EH (cell line): ENCODE measurements at regions not wholly inside any gene's neighbourhood (a gene's known extent, or its start where the extent isn't known, plus 50 kb on each side); places are given as distances from the start of the nearest gene placed in this dataset.
A peak's percentile ranks its signal among the peaks of the same experiment; 100 is the strongest.

ENCODE experiments used
- DNase-seq: peaks from one replicate; pipeline ENCODE4 v3.0.0-alpha.2; 2015; ENCODE audit warnings: low read depth

GRCh38 chr5:98453296-98453695, 320.2 kb upstream of the RGMB start:
- DNase-seq: no peak

- peak; percentile 57 for DNase-seq
These were observed 319.1 kb upstream of the RGMB start for GRCh38 chr5:98454407-98454806.

GRCh38 chr5:98454904-98455303, 318.6 kb upstream of the RGMB start:
- peak; percentile 95 for DNase-seq

- DNase-seq: peak; percentile 87
These were observed 317.8 kb upstream of the RGMB start for GRCh38 chr5:98455665-98456064.

GRCh38 chr5:98458004-98458403, 315.5 kb upstream of the RGMB start:
- peak; percentile 92 for DNase-seq

- peak; percentile 72 for DNase-seq
These were observed 314.7 kb upstream of the RGMB start for GRCh38 chr5:98458726-98459125.

- peak; percentile 55 for DNase-seq
These were observed 312.9 kb upstream of the RGMB start for GRCh38 chr5:98460536-98460935.

- no peak for DNase-seq
These were observed 312.0 kb upstream of the RGMB start for GRCh38 chr5:98461485-98461884.

GRCh38 chr5:98463222-98463621, 310.2 kb upstream of the RGMB start:
- no peak for DNase-seq

- DNase-seq: no peak
These were observed 309.8 kb upstream of the RGMB start for GRCh38 chr5:98463676-98464075.

GRCh38 chr5:98464737-98465330, 308.6 kb upstream of the RGMB start:
- no peak for DNase-seq

GRCh38 chr5:98468188-98468869, 305.1 kb upstream of the RGMB start:
- DNase-seq: peak; percentile 94

GRCh38 chr5:98470747-98471146, 302.7 kb upstream of the RGMB start:
- DNase-seq: peak; percentile 66

- DNase-seq: no peak
These were observed 302.0 kb upstream of the RGMB start for GRCh38 chr5:98471458-98471857.

GRCh38 chr5:98474216-98474615, 299.2 kb upstream of the RGMB start:
- no peak for DNase-seq

GRCh38 chr5:98474782-98475181, 298.7 kb upstream of the RGMB start:
- DNase-seq: peak; percentile 24

GRCh38 chr5:98482321-98483300, 290.9 kb upstream of the RGMB start:
- peak; percentile 48 for DNase-seq

GRCh38 chr5:98483301-98483685, 290.2 kb upstream of the RGMB start:
- DNase-seq: peak; percentile 95

- no peak for DNase-seq
These were observed 284.4 kb upstream of the RGMB start for GRCh38 chr5:98489021-98489420.

GRCh38 chr5:98490348-98490747, 283.1 kb upstream of the RGMB start:
- DNase-seq: no peak

GRCh38 chr5:98492258-98492657, 281.2 kb upstream of the RGMB start:
- DNase-seq: peak; percentile 23

- no peak for DNase-seq
These were observed 276.0 kb upstream of the RGMB start for GRCh38 chr5:98497418-98497817.

- DNase-seq: no peak
These were observed 275.4 kb upstream of the RGMB start for GRCh38 chr5:98498028-98498427.
